Panc1 (cell line): ENCODE measurements at regions not wholly inside any gene's neighbourhood (a gene's known extent, or its start where the extent isn't known, plus 50 kb on each side); places are given as distances from the start of the nearest gene placed in this dataset.

ENCODE experiments used
- ATAC-seq: fragments of 200-7000 bp; cut with Tn5 transposase; 2 replicates; pipeline ENCODE4 v1.9.1; 2020; ENCODE audit warnings: mild to moderate bottlenecking, moderate library complexity
- BruUV-seq: library from RNA; stranded (reverse); fragments of 400-500 nt; replicated peaks from 2 replicates; lab custom pipeline; 2021; lab: Mats Ljungman, UMichigan
- CTCF ChIA-PET: fragments of 300-600 bp; sonication (Branson Sonifier 250); formaldehyde crosslinking; loops from one replicate; lab custom pipeline; 2022; ENCODE audit warnings: antibody characterized with exemption; lab: Charles Lee
- POLR2A ChIA-PET: fragments of 300-600 bp; sonication (Branson Sonifier 250); formaldehyde crosslinking; loops from one replicate; lab custom pipeline; 2022; ENCODE audit warnings: antibody characterized with exemption; lab: Charles Lee
- DNase-seq: peaks from one replicate; pipeline ENCODE4 v3.0.0-alpha.2; 2010; ENCODE audit warnings: low read depth, low spot score
- H3K27ac ChIP-seq: 2 replicates; pipeline ENCODE4 v1.5.1; 2011; ENCODE audit warnings: mild to moderate bottlenecking, low read length, inconsistent platforms
- H3K27me3 ChIP-seq: fragments of 200-500 bp; sonication (Bioruptor generic); 2 replicates; pipeline ENCODE4 v1.6.0; 2014; ENCODE audit warnings: low read length, inconsistent platforms; ENCODE audit not compliant: control insufficient read depth, insufficient read depth
- H3K36me3 ChIP-seq: fragments of 200-500 bp; sonication (Bioruptor generic); 2 replicates; pipeline ENCODE4 v1.5.1; 2014; ENCODE audit warnings: inconsistent platforms, mild to moderate bottlenecking, low read length, moderate library complexity; ENCODE audit not compliant: control insufficient read depth, insufficient read depth
- H3K4me1 ChIP-seq: 2 replicates; pipeline ENCODE4 v1.5.1; 2011; ENCODE audit warnings: inconsistent platforms, mild to moderate bottlenecking, low read length, moderate library complexity; ENCODE audit not compliant: control insufficient read depth, insufficient read depth
- H3K4me3 ChIP-seq, 2 experiments: 2 replicates each; pipeline ENCODE4 v1.5.1; 2011 to 2012; ENCODE audit warnings: low read depth in 2 of 2, low read length in 2 of 2, mild to moderate bottlenecking in 2 of 2, inconsistent platforms in 1 of 2, moderate library complexity in 1 of 2
- H3K9me3 ChIP-seq: fragments of 200-500 bp; sonication (Bioruptor generic); 2 replicates; pipeline ENCODE4 v1.5.1; 2014; ENCODE audit warnings: low read depth, mild to moderate bottlenecking, inconsistent platforms, low read length, moderate library complexity; ENCODE audit not compliant: control insufficient read depth, insufficient read depth
- POLR2AphosphoS5 ChIP-seq: IDR thresholded peaks from 2 replicates; pipeline ENCODE4 v1.6.1; 2012; ENCODE audit warnings: mild to moderate bottlenecking, low read depth, low read length, moderate library complexity
- SIN3A ChIP-seq: IDR thresholded peaks from 2 replicates; pipeline ENCODE4 v1.6.1; 2012; ENCODE audit warnings: low read depth, mild to moderate bottlenecking, low read length, moderate library complexity, borderline replicate concordance; ENCODE audit not compliant: insufficient read depth
- TCF7L2 ChIP-seq: IDR thresholded peaks from 2 replicates; pipeline ENCODE4 v1.6.1; 2011; ENCODE audit warnings: mild to moderate bottlenecking, low read depth, low read length, inconsistent platforms
- in situ Hi-C: cut with HindIII; loops from 2 replicates; pipeline ENCODE4 v1.10.0; 2016; ENCODE audit warnings: low sequenced_read_pairs, low pct_unique_long_range_greater_than_20kb
- intact Hi-C: fragments of 100-400 bp; cut with micrococcal nuclease; formaldehyde crosslinking; loops from one replicate; pipeline ENCODE4 v1.10.0; 2022; ENCODE audit not compliant: unreplicated experiment
- TF ChIP-seq, protein P1 (sequence below): fragments of 450-650 bp; IDR thresholded peaks from 2 replicates; pipeline ENCODE4 v1.5.1; 2017; ENCODE audit warnings: mild to moderate bottlenecking
- TF ChIP-seq, protein P2 (sequence below), 2 experiments: IDR thresholded peaks; 2 replicates each; pipeline ENCODE4 v1.6.1; 2011 to 2012; ENCODE audit warnings: low read depth in 2 of 2, control low read depth in 1 of 2, low read length in 1 of 2, mild to moderate bottlenecking in 1 of 2, moderate library complexity in 1 of 2; ENCODE audit not compliant: insufficient read depth in 1 of 2

DNA sequence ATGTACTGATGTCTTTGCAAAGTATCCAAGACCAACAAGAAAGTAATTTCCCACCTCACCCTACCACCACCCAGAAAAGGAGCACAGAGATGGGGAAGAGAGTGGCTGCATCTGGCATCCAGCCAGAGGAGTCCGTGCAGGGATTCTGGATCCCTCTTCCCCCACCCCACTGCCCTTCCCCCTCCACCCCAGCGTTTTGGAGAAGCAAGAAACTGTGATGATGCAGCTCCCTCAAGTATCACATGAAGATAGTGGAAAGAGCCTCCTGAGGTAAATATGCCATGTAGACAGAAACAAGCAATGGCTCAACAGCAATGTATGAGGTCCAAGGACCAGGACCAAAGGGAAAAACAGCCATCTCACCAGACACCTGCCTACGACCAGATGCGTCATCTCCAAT lies 153.8 kb downstream of the DEPDC1B start:
- no peaks in the 10 kb centered on the region for H3K4me1 ChIP-seq
- DNase-seq = no peak
- H3K4me3 ChIP-seq = no peak overlapping the region
- intact Hi-C loops = no loop called here
- BruUV-seq = no TSS peak
- no peaks in the 10 kb centered on the region for H3K9me3 ChIP-seq
- no peak overlapping the region for H3K27ac ChIP-seq
- in situ Hi-C loops = no loop called here
- H3K27me3 ChIP-seq = no peaks in the 10 kb centered on the region
- no peaks in the 10 kb centered on the region for H3K36me3 ChIP-seq
- TF ChIP-seq POLR2AphosphoS5 = no peak
- TF ChIP-seq, protein P1, sequence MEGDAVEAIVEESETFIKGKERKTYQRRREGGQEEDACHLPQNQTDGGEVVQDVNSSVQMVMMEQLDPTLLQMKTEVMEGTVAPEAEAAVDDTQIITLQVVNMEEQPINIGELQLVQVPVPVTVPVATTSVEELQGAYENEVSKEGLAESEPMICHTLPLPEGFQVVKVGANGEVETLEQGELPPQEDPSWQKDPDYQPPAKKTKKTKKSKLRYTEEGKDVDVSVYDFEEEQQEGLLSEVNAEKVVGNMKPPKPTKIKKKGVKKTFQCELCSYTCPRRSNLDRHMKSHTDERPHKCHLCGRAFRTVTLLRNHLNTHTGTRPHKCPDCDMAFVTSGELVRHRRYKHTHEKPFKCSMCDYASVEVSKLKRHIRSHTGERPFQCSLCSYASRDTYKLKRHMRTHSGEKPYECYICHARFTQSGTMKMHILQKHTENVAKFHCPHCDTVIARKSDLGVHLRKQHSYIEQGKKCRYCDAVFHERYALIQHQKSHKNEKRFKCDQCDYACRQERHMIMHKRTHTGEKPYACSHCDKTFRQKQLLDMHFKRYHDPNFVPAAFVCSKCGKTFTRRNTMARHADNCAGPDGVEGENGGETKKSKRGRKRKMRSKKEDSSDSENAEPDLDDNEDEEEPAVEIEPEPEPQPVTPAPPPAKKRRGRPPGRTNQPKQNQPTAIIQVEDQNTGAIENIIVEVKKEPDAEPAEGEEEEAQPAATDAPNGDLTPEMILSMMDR = no peak
- ChIA-PET CTCF (no interaction called here), POLR2A (no interaction called here)
- ATAC-seq = no peak

DNA sequence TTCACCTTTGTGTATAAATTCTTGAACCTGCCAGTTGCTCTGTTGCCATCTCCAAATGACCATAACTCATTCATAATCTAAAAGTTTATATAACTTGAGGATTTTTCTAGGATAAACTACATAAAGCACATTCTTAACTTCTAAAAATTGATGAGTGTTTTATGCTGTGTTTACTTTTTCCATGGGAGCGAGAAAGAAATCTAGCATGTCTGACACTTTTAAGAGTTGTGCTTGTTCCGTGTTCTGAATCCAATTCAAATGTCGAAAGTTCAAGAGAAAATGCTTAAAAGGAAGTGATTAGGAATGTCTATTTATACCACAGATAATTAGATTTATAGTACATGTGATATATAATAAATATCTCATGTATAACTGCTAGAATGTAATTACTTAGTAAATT lies 154.4 kb downstream of the DEPDC1B start:
- POLR2A ChIA-PET = no interaction called here
- BruUV-seq = no TSS peak

More for the DNA sequence above, 154.4 kb downstream of the DEPDC1B start:
- Histone ChIP-seq H3K4me3 (no peak overlapping the region), H3K27ac (no peak overlapping the region), H3K27me3 (no peaks in the 10 kb centered on the region), H3K4me1 (no peaks in the 10 kb centered on the region), H3K36me3 (no peaks in the 10 kb centered on the region), H3K9me3 (no peaks in the 10 kb centered on the region)
- in situ Hi-C loops (no loop called here), intact Hi-C loops (no loop called here)
- TF ChIP-seq, protein P2, sequence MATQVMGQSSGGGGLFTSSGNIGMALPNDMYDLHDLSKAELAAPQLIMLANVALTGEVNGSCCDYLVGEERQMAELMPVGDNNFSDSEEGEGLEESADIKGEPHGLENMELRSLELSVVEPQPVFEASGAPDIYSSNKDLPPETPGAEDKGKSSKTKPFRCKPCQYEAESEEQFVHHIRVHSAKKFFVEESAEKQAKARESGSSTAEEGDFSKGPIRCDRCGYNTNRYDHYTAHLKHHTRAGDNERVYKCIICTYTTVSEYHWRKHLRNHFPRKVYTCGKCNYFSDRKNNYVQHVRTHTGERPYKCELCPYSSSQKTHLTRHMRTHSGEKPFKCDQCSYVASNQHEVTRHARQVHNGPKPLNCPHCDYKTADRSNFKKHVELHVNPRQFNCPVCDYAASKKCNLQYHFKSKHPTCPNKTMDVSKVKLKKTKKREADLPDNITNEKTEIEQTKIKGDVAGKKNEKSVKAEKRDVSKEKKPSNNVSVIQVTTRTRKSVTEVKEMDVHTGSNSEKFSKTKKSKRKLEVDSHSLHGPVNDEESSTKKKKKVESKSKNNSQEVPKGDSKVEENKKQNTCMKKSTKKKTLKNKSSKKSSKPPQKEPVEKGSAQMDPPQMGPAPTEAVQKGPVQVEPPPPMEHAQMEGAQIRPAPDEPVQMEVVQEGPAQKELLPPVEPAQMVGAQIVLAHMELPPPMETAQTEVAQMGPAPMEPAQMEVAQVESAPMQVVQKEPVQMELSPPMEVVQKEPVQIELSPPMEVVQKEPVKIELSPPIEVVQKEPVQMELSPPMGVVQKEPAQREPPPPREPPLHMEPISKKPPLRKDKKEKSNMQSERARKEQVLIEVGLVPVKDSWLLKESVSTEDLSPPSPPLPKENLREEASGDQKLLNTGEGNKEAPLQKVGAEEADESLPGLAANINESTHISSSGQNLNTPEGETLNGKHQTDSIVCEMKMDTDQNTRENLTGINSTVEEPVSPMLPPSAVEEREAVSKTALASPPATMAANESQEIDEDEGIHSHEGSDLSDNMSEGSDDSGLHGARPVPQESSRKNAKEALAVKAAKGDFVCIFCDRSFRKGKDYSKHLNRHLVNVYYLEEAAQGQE (IDR thresholded peaks at IDR 0.05; ENCODE audit: insufficient read depth in 1 of 2, low read depth in 2 of 2, low read length in 1 of 2) = no peak
- no peak for TF ChIP-seq SIN3A
- TF ChIP-seq POLR2AphosphoS5 = no peak
- TF ChIP-seq TCF7L2 = no peak
- TF ChIP-seq, protein P1 = no peak
- no peak for ATAC-seq
- DNase-seq = no peak
- CTCF ChIA-PET = no interaction called here
